GM18868 (cell line): ENCODE measurements at regions not wholly inside any gene's neighbourhood (a gene's known extent, or its start where the extent isn't known, plus 50 kb on each side); places are given as distances from the start of the nearest gene placed in this dataset.
"Not testable (repeated sequence)": the region's sequence is repeated elsewhere in the genome, so short reads cannot be mapped to it uniquely, and the experiment has no call there.

Experiments used
- ATAC-seq: cut with Tn5 transposase; IDR thresholded peaks from one replicate; pipeline ENCODE4 v1.9.1; 2021; ENCODE audit warnings: mild to moderate bottlenecking, moderate library complexity; ENCODE audit not compliant: unreplicated experiment

GRCh38 chr3:154701055-154701454, 271.1 kb upstream of the GPR149 start:
- ATAC-seq, result no peak

GRCh38 chr3:154690413-154690812, 260.4 kb upstream of the GPR149 start:
- ATAC-seq, result peak; percentile 77

GRCh38 chr3:154684440-154684839, 254.4 kb upstream of the GPR149 start:
- ATAC-seq, result no peak

- peak; percentile 50 for ATAC-seq
These were observed 254.0 kb upstream of the GPR149 start for GRCh38 chr3:154684021-154684420.

- no peak for ATAC-seq
These were observed 248.2 kb upstream of the GPR149 start for GRCh38 chr3:154678041-154678654.

- ATAC-seq, result no peak
These were observed 238.8 kb upstream of the GPR149 start for GRCh38 chr3:154668835-154669234.

GRCh38 chr3:154668187-154668586, 238.2 kb upstream of the GPR149 start:
- no peak for ATAC-seq

GRCh38 chr3:154666542-154666941, 236.6 kb upstream of the GPR149 start:
- ATAC-seq, result no peak

GRCh38 chr3:154664714-154665113, 234.7 kb upstream of the GPR149 start:
- ATAC-seq, result no peak

GRCh38 chr3:154662851-154663250, 232.9 kb upstream of the GPR149 start:
- no peak for ATAC-seq

- no peak for ATAC-seq
These were observed 230.8 kb upstream of the GPR149 start for GRCh38 chr3:154660811-154661210.

GRCh38 chr3:154658000-154658399, 228.0 kb upstream of the GPR149 start:
- no peak for ATAC-seq

GRCh38 chr3:154657218-154657617, 227.2 kb upstream of the GPR149 start:
- ATAC-seq, result no peak

- ATAC-seq, result no peak
These were observed 226.5 kb upstream of the GPR149 start for GRCh38 chr3:154656486-154656885.

GRCh38 chr3:154642145-154642544, 212.2 kb upstream of the GPR149 start:
- peak; percentile 40 for ATAC-seq

- ATAC-seq, result no peak
These were observed 195.8 kb upstream of the GPR149 start for GRCh38 chr3:154625756-154626155.

- not testable (repeated sequence) for ATAC-seq
These were observed 189.6 kb upstream of the GPR149 start for GRCh38 chr3:154619621-154620020.

- ATAC-seq, result no peak
These were observed 186.3 kb upstream of the GPR149 start for GRCh38 chr3:154616298-154616697.

- ATAC-seq, result no peak
These were observed 185.5 kb upstream of the GPR149 start for GRCh38 chr3:154615471-154615870.

GRCh38 chr3:154614601-154615000, 184.6 kb upstream of the GPR149 start:
- no peak for ATAC-seq

- ATAC-seq, result no peak
These were observed 184.1 kb upstream of the GPR149 start for GRCh38 chr3:154614078-154614477.

GRCh38 chr3:154602241-154602640, 172.3 kb upstream of the GPR149 start:
- no peak for ATAC-seq

- no peak for ATAC-seq
These were observed 168.2 kb upstream of the GPR149 start for GRCh38 chr3:154598166-154598565.
